ENCODE measurements at regions not wholly inside any gene's neighbourhood (a gene's known extent, or its start where the extent isn't known, plus 50 kb on each side); places are given as distances from the start of the nearest gene placed in this dataset.

DNA sequence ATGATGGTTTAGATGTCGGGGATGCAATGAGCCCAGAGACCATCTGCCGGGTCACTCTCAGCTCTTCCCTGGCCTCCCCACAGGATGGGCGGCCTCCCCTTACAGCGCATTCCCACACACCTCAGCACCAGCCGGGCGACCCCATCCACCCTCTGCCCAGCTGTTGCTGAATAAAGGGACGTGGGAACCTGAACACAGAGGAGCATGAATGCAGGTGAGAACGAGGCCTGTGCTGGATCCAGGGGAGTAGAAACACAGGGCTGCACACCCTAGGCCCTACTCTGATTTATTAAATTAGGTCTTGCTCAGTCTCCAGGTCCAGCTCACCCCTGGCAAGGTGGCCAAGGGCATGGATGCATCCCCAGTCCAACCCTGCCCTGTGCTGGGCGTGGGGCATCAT lies 180.5 kb downstream of the CTTN start:
- DNase-seq: no peak
- 87 to 92% (median 89%) methylated on average over 9 of the region's 9 CpGs for WGBS, 3 donors
- TF ChIP-seq EP300 (IDR thresholded peaks at IDR 0.05): no peak
- no peak for TF ChIP-seq POLR2A (IDR thresholded peaks at IDR 0.05)
- no peak for TF ChIP-seq CTCF (IDR thresholded peaks at IDR 0.05)
- Histone ChIP-seq H3K9me3 (no peaks in the 10 kb centered on the region), H3K4me3 (no peak overlapping the region), H3K27me3 (no peaks in the 10 kb centered on the region), H3K36me3 (no peaks in the 10 kb centered on the region), H3K27ac (no peak overlapping the region), H3K4me1 (ENCODE audit: insufficient read depth) (no peaks in the 10 kb centered on the region)
- intact Hi-C loops (cut with DNase I): no loop called here

- intact Hi-C loops (cut with DNase I): no loop called here
These were observed 181.1 kb downstream of the CTTN start for GRCh38 chr11:70579316-70579955.

GRCh38 chr11:70580036-70580805 lies 181.9 kb downstream of the CTTN start:
- 54 to 63% (median 59%) methylated on average over 25 of the region's 25 CpGs for WGBS, 3 donors
- H3K27ac ChIP-seq: no peak overlapping the region
- intact Hi-C loops (cut with DNase I): no loop called here

More at GRCh38 chr11:70579316-70579955, 181.1 kb downstream of the CTTN start:
- Histone ChIP-seq H3K36me3 (no peaks in the 10 kb centered on the region), H3K9me3 (no peaks in the 10 kb centered on the region), H3K4me1 (ENCODE audit: insufficient read depth) (no peaks in the 10 kb centered on the region), H3K27me3 (no peaks in the 10 kb centered on the region), H3K4me3 (no peak overlapping the region), H3K27ac (no peak overlapping the region)
- TF ChIP-seq EP300 (IDR thresholded peaks at IDR 0.05): no peak
- TF ChIP-seq POLR2A (IDR thresholded peaks at IDR 0.05): no peak
- TF ChIP-seq CTCF (IDR thresholded peaks at IDR 0.05): no peak
- DNase-seq: no peak
- WGBS, 3 donors: 84 to 87% (median 85%) methylated on average over 14 of the region's 14 CpGs

More at GRCh38 chr11:70580036-70580805, 181.9 kb downstream of the CTTN start:
- Histone ChIP-seq H3K36me3 (no peaks in the 10 kb centered on the region), H3K27me3 (no peaks in the 10 kb centered on the region), H3K4me1 (ENCODE audit: insufficient read depth) (no peaks in the 10 kb centered on the region), H3K4me3 (no peak overlapping the region), H3K9me3 (no peaks in the 10 kb centered on the region)
- DNase-seq: peak in 1 of 5 donors; percentile 26
- TF ChIP-seq CTCF (IDR thresholded peaks at IDR 0.05) (no peak), POLR2A (IDR thresholded peaks at IDR 0.05) (no peak), EP300 (IDR thresholded peaks at IDR 0.05) (no peak)

Data from ovary (tissue), 7 donors.